Erythroblast (primary cell): ENCODE measurements at regions not wholly inside any gene's neighbourhood (a gene's known extent, or its start where the extent isn't known, plus 50 kb on each side); places are given as distances from the start of the nearest gene placed in this dataset.

Source experiments
- DNase-seq, 2 experiments: peaks; one replicate each; lab custom pipeline; 2025; lab: John Stamatoyannopoulos, UW
- GATA1 ChIP-seq: IDR thresholded peaks from 2 replicates; pipeline ENCODE4 v1.6.1; 2011; ENCODE audit warnings: low read depth, mild to moderate bottlenecking, control low read depth, low read length, moderate library complexity
- POLR2A ChIP-seq: IDR thresholded peaks from 2 replicates; pipeline ENCODE4 v1.6.1; 2011; ENCODE audit warnings: mild to moderate bottlenecking, low read length

- TF ChIP-seq GATA1, result no peak
- TF ChIP-seq POLR2A, result no peak
- DNase-seq, result no peak
Measured at GRCh38 chr2:171237751-171238505, 77.2 kb upstream of the TLK1 start.

DNA sequence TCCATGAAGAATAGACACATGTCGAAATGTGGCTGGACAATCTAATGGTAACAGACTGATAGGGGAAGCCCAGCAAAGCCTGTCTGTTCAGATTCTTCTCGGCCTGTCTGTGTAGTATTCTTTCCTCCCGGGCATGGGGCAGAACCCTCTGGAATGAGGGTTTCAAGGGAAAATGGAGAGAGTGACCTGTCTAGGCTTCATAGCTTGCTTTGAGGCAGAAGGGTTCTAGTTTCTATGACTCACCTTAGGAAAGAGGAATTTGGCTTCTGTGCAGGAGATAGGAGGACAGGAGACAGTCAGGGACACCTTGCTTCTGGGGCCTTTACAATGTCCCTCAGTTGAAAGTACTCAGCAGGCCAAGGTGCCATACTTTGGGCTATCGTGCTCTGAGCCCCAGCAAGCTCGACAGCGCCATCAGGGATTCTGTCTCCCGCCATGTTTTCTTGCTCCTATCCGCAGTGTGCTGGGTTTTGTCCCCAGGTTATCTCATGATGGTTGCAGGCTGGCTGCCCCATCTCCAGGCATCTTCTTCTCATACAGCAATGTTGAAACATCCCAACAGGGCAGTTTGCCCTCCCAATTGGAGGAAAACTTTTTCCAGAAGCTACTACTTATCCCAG is 74.7 kb upstream of the TLK1 start:
- TF ChIP-seq POLR2A (no peak), GATA1 (no peak)

DNA sequence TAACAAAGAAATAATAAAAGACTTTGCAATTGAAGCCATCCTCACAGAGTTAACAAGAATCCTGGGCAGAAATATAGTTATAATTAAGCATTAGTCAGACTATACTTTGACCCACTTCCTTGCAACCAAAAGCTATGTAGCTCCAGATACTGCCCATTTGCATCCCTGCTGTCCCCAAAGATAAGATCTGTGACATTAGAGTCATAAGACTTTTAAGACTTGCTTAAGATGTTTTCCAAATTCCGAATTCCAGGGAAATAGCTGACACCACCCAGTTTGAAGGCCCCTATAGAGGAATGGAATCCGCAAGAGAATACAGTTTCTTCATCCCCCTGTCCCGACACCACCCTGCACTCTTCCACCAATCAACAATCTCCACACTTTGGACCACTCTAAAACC is 69.5 kb upstream of the TLK1 start:
- TF ChIP-seq GATA1 (no peak), POLR2A (no peak)
- no peak for DNase-seq

More for the DNA sequence above, 74.7 kb upstream of the TLK1 start:
- no peak for DNase-seq

DNA sequence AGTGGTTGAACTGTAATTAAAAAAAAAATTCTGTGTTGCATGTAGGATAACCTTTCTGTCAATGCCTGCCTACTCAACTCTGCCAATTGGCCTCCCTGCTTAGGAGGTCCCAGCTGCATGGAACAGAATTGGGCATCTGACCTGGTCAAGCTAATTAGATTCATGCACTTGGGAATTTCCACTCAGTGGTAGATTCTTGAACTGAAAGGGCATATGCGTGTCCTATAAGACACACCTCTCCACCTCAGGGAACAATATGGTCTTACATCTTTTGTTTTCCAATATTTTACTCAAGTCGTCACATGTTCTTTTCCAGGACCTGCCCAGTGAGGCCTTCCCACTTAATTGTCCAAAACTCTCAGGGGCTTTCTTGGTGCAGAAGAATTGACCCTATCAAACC is 68.1 kb upstream of the TLK1 start:
- TF ChIP-seq GATA1, result no peak
- TF ChIP-seq POLR2A, result no peak
- DNase-seq, result no peak

DNA sequence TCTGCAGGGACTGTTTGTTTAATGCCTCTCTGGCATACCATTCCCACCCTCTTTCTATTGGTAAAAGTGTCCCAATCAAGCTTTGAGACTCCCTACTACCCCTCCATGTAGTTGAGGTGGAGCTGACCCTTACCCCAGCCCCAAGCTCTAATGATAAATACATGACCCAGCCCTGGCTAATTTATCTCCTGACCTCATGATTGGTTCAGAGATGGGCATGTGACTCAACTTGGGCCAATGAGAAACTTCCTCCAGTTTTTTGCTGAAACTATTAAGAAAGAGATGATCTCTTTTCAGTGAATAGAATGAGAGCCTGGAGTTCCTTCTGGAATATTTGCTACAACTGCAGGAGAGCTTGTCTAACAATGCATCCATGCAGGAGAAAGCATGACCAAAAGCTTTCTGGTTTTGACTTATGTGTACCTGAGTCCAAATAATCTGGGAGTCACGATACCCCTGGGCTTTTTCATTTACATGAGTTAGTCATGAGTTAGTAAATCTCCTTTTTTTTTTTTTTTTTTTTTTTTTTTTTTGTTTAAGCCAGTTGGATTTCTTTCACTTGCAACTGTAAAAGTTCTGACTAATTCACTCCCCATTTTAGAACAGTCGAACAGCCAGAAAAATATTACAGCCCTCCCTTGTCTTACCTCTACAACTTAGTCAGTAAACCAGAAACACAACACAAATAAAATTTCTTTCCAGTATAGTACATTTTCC is 66.5 kb upstream of the TLK1 start:
- no peak for TF ChIP-seq POLR2A
- no peak for TF ChIP-seq GATA1
- DNase-seq, result no peak

DNA sequence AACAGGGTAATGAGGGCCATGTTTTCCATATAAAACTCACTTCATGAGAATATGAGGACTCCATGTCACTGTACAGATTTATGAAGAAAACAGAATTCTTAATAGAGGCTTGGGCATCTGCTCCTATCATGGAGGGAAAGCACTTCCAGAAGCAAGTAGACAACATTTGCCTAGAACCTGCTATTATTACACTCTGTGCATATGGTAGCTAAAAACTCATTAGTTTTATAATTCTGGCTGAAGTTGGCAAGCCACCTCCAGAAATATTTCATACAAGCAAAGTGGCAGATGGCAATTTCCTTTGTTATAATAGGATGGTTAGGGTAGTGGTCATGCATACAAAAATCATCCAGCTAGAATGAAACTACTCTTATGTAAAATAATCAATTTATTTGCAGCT is 65.8 kb upstream of the TLK1 start:
- TF ChIP-seq POLR2A, result no peak
- no peak for TF ChIP-seq GATA1

DNA sequence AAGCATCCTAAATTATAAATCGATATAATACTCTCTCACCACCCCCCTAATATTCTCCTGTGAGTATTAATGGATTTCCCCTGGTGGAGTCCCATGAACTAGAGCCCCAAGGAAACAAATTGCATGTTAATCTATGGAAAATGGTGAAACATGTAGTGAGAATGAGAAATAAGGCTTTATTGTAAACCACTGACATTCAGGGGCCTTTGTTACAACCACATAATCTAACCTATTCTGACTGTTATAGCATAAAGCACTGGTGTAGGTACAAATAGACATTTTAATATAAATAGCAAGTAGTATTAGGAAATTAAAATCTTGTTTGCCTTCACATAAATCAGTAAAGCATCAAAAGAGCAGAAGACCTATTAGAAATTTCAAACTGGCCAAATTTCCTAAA is 65.3 kb upstream of the TLK1 start:
- DNase-seq, result no peak
- TF ChIP-seq POLR2A, result no peak
- TF ChIP-seq GATA1, result no peak

More for the DNA sequence above, 65.8 kb upstream of the TLK1 start:
- DNase-seq, result no peak

DNA sequence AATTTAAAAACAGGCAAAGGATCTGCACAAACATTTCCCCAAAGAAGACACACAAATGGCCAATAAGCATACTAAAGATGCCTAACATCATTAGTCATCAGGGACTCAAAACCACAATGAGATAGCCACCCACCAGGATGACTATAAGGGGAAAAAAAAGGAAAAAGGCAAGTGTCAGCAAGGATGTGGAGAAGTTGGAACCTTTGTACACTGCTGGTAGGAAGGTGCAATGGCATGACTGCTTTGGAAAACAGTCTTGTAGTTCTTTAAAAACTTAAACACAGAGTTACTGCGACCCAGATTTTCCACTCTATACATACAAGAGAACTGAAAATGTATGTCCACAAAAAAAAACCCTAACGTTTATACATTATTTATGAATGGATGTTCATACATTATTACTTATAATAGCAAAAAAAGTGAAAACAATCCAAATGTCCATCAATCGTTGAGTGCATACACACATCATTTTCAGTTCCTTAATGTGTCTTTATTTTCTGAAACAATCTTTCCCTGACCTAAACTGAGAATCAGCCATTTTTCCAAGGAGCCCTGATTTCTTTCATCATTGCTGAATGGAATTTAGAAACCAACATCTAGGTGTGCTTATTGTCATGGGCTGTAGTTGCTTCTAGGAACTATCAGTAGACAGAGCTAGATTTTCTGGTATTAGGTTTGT is 64.7 kb upstream of the TLK1 start:
- TF ChIP-seq POLR2A, result no peak
- TF ChIP-seq GATA1, result no peak
- no peak for DNase-seq

DNA sequence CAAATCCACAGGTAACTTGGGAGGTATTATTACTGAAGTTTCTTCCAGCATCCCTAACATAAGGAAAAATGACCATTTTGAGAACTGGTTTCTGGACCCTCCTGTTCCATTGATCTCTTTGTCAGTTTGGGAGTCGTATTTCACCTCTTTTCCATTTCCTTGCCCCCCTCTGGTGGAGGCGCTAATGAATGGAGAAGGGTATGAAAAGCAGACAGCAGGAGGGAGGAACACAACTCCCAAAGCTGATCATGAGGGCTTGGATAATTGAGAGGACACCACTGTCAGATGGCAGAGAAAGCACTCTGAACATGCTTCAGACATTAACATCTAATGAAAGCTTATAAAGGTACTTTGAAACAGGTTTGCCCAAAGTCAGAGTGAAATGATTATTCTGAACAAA is 56.6 kb upstream of the TLK1 start:
- DNase-seq, result no peak
- no peak for TF ChIP-seq GATA1
- no peak for TF ChIP-seq POLR2A

- DNase-seq, result no peak
- no peak for TF ChIP-seq GATA1
- no peak for TF ChIP-seq POLR2A
Measured at GRCh38 chr2:171216631-171217030, 55.9 kb upstream of the TLK1 start.

DNA sequence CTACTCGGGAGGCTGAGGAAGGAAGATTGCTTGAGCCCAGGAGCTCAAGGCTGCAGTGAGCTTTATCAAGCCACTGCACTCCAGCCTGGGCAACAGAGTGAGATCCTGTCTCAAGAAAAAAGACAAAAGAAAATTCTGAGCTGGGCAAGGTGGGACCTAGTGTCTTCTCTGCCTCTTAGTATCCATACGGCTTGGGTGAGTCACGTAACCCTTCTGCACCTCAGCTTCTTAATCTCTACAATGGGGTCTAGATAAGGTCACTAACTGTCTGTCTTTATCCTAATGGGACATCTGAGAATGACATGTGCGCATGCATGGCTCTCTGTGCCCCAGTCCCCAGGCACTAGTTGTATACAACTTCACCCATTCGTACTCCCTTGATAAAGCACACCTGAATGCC is 53.4 kb upstream of the TLK1 start:
- TF ChIP-seq GATA1 (no peak), POLR2A (no peak)
- peak in 1 of 2 experiments; percentile 52 for DNase-seq

GRCh38 chr2:171210864-171211431 is 50.3 kb upstream of the TLK1 start:
- DNase-seq, result peak in 1 of 2 experiments; percentile 9
- TF ChIP-seq POLR2A, result no peak
- TF ChIP-seq GATA1, result no peak
